K562 (cell line): ENCODE measurements at regions not wholly inside any gene's neighbourhood (a gene's known extent, or its start where the extent isn't known, plus 50 kb on each side); places are given as distances from the start of the nearest gene placed in this dataset.
"Not testable (repeated sequence)": the region's sequence is repeated elsewhere in the genome, so short reads cannot be mapped to it uniquely, and the experiment has no call there.

Source experiments
- ATF4 ChIP-seq: fragments of 450-650 bp; formaldehyde crosslinking; IDR thresholded peaks from 2 replicates; pipeline ENCODE4 v1.4.0; 2022; ENCODE audit warnings: mild to moderate bottlenecking, moderate library complexity
- CBX1 ChIP-seq: sonication (generic); IDR thresholded peaks from 2 replicates; pipeline ENCODE4 v1.6.1; 2016; ENCODE audit warnings: antibody characterized with exemption, low read depth, mild to moderate bottlenecking
- CC2D1A ChIP-seq: fragments of 450-650 bp; IDR thresholded peaks from 2 replicates; pipeline ENCODE4 v1.6.1; 2017; ENCODE audit warnings: mild to moderate bottlenecking
- ELF1 ChIP-seq: fragments of 200-800 bp; sonication (Bioruptor generic); IDR thresholded peaks from 2 replicates; pipeline ENCODE4 v1.6.1; 2016; ENCODE audit warnings: missing genetic modification characterization, missing compliant biosample characterization
- JUN ChIP-seq, 2 experiments: sonication (generic) in 1 of 2; formaldehyde crosslinking in 1 of 2; IDR thresholded peaks; 2 replicates each; pipeline versions ENCODE4 v1.6.1 to v1.8.0; 2012 to 2022; ENCODE audit warnings: borderline replicate concordance in 2 of 2, mild to moderate bottlenecking in 2 of 2, improper control_type of control experiment in 1 of 2, low read depth in 1 of 2, low read length in 1 of 2, missing genetic modification reagents in 1 of 2
- THAP7 ChIP-seq: fragments of 250-450 bp; sonication (Bioruptor Pico); IDR thresholded peaks from 2 replicates; pipeline ENCODE4 v1.5.0; 2021
- YBX1 ChIP-seq: fragments of 450-650 bp; IDR thresholded peaks from 2 replicates; pipeline ENCODE4 v1.7.1; 2016; ENCODE audit warnings: mild to moderate bottlenecking
- ZSCAN29 ChIP-seq: fragments of 450-650 bp; IDR thresholded peaks from 2 replicates; pipeline ENCODE4 v1.6.1; 2017
- TF ChIP-seq, protein P1 (sequence below): sonication (generic); formaldehyde crosslinking; IDR thresholded peaks from 2 replicates; pipeline ENCODE4 v1.8.0; 2022; ENCODE audit warnings: mild to moderate bottlenecking, low read depth, missing genetic modification reagents
- TF ChIP-seq, protein P2 (sequence below), 3 experiments: IDR thresholded peaks in 2 of 3; conservative IDR thresholded peaks in 1 of 3; 2 replicates each; pipeline ENCODE4 v1.5.1; 2011 to 2012; ENCODE audit warnings: low read length in 3 of 3, mild to moderate bottlenecking in 3 of 3, control low read depth in 2 of 3, improper control_type of control experiment in 1 of 3, inconsistent platforms in 1 of 3, low read depth in 1 of 3, mixed read lengths in 1 of 3, moderate library complexity in 1 of 3; ENCODE audit not compliant: insufficient read depth in 2 of 3

DNA sequence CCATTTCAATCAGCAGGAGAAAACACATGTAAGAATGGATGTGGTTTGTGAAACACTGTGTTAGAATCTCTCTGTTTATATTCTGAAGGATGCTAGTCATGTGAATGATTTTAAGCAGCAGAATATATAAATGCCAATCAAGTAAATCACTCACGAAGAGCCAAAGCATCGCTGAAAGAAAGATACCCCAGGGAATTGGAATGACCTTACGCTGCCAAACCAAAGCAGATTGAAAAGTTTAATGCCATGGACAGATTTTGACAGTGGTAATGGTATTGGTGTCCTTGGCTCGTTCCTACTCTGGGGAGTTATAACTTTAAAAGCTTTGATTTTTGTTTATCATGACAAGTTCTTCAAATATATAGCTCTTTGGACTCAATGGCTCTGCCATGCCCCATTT, 54.8 kb upstream of the BDP1 start:
- TF ChIP-seq ELF1; JUN (IDR thresholded peaks at IDR 0.05; ENCODE audit: borderline replicate concordance, low read depth, low read length); JUN (CRISPR knock-in tag; IDR thresholded peaks at IDR 0.05; ENCODE audit: borderline replicate concordance); YBX1; THAP7; ATF4 (CRISPR knock-in tag); ZSCAN29; CBX1; CC2D1A: not testable (repeated sequence)
- TF ChIP-seq, protein P1, sequence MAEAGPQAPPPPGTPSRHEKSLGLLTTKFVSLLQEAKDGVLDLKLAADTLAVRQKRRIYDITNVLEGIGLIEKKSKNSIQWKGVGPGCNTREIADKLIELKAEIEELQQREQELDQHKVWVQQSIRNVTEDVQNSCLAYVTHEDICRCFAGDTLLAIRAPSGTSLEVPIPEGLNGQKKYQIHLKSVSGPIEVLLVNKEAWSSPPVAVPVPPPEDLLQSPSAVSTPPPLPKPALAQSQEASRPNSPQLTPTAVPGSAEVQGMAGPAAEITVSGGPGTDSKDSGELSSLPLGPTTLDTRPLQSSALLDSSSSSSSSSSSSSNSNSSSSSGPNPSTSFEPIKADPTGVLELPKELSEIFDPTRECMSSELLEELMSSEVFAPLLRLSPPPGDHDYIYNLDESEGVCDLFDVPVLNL (CRISPR knock-in tag), result not testable (repeated sequence)
- TF ChIP-seq, protein P2, sequence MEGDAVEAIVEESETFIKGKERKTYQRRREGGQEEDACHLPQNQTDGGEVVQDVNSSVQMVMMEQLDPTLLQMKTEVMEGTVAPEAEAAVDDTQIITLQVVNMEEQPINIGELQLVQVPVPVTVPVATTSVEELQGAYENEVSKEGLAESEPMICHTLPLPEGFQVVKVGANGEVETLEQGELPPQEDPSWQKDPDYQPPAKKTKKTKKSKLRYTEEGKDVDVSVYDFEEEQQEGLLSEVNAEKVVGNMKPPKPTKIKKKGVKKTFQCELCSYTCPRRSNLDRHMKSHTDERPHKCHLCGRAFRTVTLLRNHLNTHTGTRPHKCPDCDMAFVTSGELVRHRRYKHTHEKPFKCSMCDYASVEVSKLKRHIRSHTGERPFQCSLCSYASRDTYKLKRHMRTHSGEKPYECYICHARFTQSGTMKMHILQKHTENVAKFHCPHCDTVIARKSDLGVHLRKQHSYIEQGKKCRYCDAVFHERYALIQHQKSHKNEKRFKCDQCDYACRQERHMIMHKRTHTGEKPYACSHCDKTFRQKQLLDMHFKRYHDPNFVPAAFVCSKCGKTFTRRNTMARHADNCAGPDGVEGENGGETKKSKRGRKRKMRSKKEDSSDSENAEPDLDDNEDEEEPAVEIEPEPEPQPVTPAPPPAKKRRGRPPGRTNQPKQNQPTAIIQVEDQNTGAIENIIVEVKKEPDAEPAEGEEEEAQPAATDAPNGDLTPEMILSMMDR (IDR thresholded peaks at IDR 0.05 in 2 of 3, conservative IDR thresholded peaks at IDR 0.05 in 1 of 3; ENCODE audit: insufficient read depth in 2 of 3, low read depth in 1 of 3, low read length in 3 of 3), result not testable (repeated sequence)
